Trophoblast cell (in vitro differentiated cells and primary cell): ENCODE measurements at regions not wholly inside any gene's neighbourhood (a gene's known extent, or its start where the extent isn't known, plus 50 kb on each side); places are given as distances from the start of the nearest gene placed in this dataset.

Source experiments
- DNase-seq, 2 donors: peaks; one replicate each; pipeline ENCODE4 v3.0.0-alpha.2; 2016
- H2AFZ ChIP-seq: 2 replicates; pipeline ENCODE4 v1.6.1; 2013; ENCODE audit warnings: low read length, moderate library complexity, mild to moderate bottlenecking; ENCODE audit not compliant: insufficient read depth, poor library complexity
- H2AK5ac ChIP-seq: 2 replicates; pipeline ENCODE4 v1.6.1; 2013; ENCODE audit warnings: mild to moderate bottlenecking, low read length
- H2BK120ac ChIP-seq: 2 replicates; pipeline ENCODE4 v1.6.1; 2013; ENCODE audit warnings: low read length, mild to moderate bottlenecking, moderate library complexity; ENCODE audit not compliant: insufficient read depth, poor library complexity
- H2BK12ac ChIP-seq: 2 replicates; pipeline ENCODE4 v1.6.1; 2013; ENCODE audit warnings: mild to moderate bottlenecking, low read length, moderate library complexity
- H2BK5ac ChIP-seq: 2 replicates; pipeline ENCODE4 v1.6.1; 2013; ENCODE audit warnings: low read length, low read depth, moderate library complexity, mild to moderate bottlenecking; ENCODE audit not compliant: poor library complexity
- H3K14ac ChIP-seq: 2 replicates; pipeline ENCODE4 v1.6.1; 2013; ENCODE audit warnings: mild to moderate bottlenecking, low read length
- H3K18ac ChIP-seq: 2 replicates; pipeline ENCODE4 v1.6.1; 2013; ENCODE audit warnings: mild to moderate bottlenecking, low read length
- H3K23ac ChIP-seq: 2 replicates; pipeline ENCODE4 v1.6.1; 2013; ENCODE audit warnings: low read length
- H3K27ac ChIP-seq: 2 replicates; pipeline ENCODE4 v1.5.1; 2013; ENCODE audit warnings: low read depth, mild to moderate bottlenecking, inconsistent platforms, low read length, moderate library complexity
- H3K27me3 ChIP-seq: 2 replicates; pipeline ENCODE4 v1.6.1; 2013; ENCODE audit warnings: inconsistent platforms, mild to moderate bottlenecking, low read length, moderate library complexity; ENCODE audit not compliant: insufficient read depth
- H3K36me3 ChIP-seq, 2 experiments: 1 replicate in 1 of 2; 2 replicates in 1 of 2; pipeline ENCODE4 v1.6.1; 2013; ENCODE audit warnings: low read length in 2 of 2, mild to moderate bottlenecking in 2 of 2, moderate library complexity in 1 of 2; ENCODE audit not compliant: insufficient read depth in 2 of 2, control insufficient read depth in 1 of 2
- H3K4ac ChIP-seq: 2 replicates; pipeline ENCODE4 v1.6.1; 2013; ENCODE audit warnings: low read depth, mild to moderate bottlenecking, low read length, moderate library complexity
- H3K4me1 ChIP-seq, 2 experiments: 1 replicate in 1 of 2; 2 replicates in 1 of 2; pipeline ENCODE4 v1.6.1; 2013; ENCODE audit warnings: low read length in 2 of 2, mild to moderate bottlenecking in 2 of 2, moderate library complexity in 1 of 2; ENCODE audit not compliant: insufficient read depth in 2 of 2, control insufficient read depth in 1 of 2
- H3K4me2 ChIP-seq: 2 replicates; pipeline ENCODE4 v1.6.1; 2013; ENCODE audit warnings: inconsistent platforms, mild to moderate bottlenecking, low read length, moderate library complexity
- H3K4me3 ChIP-seq: 2 replicates; pipeline ENCODE4 v1.5.1; 2013; ENCODE audit warnings: mild to moderate bottlenecking, low read depth, low read length, inconsistent platforms
- H3K79me1 ChIP-seq: one replicate; pipeline ENCODE4 v1.6.1; 2013; ENCODE audit warnings: low read length
- H3K79me2 ChIP-seq: 2 replicates; pipeline ENCODE4 v1.6.1; 2013; ENCODE audit warnings: low read length, mild to moderate bottlenecking; ENCODE audit not compliant: control insufficient read depth, insufficient read depth, poor library complexity
- H3K9ac ChIP-seq: 2 replicates; pipeline ENCODE4 v1.6.1; 2013; ENCODE audit warnings: mild to moderate bottlenecking, low read length
- H3K9me3 ChIP-seq: 2 replicates; pipeline ENCODE4 v1.6.1; 2013; ENCODE audit warnings: low read depth, mild to moderate bottlenecking, control low read depth, inconsistent platforms, low read length; ENCODE audit not compliant: insufficient read depth
- H4K12ac ChIP-seq: 2 replicates; pipeline ENCODE4 v1.6.1; 2013; ENCODE audit warnings: low read depth, mild to moderate bottlenecking, low read length, moderate library complexity
- H4K8ac ChIP-seq: 2 replicates; pipeline ENCODE4 v1.6.1; 2013; ENCODE audit warnings: low read depth, mild to moderate bottlenecking, low read length, moderate library complexity
- H4K91ac ChIP-seq: one replicate; pipeline ENCODE4 v1.6.1; 2013; ENCODE audit warnings: low read depth, mild to moderate bottlenecking, low read length, moderate library complexity
- WGBS: extraction: QIAGEN DNeasy Blood & Tissue Kit; methylation state at CpG from one replicate; pipeline ENCODE4 v1.1.7; 2013; ENCODE audit warnings: missing lambda C conversion rate; ENCODE audit not compliant: insufficient read length, insufficient coverage; ENCODE audit errors: extremely low coverage; 5-methylcytosine and 5-hydroxymethylcytosine counted together

DNA sequence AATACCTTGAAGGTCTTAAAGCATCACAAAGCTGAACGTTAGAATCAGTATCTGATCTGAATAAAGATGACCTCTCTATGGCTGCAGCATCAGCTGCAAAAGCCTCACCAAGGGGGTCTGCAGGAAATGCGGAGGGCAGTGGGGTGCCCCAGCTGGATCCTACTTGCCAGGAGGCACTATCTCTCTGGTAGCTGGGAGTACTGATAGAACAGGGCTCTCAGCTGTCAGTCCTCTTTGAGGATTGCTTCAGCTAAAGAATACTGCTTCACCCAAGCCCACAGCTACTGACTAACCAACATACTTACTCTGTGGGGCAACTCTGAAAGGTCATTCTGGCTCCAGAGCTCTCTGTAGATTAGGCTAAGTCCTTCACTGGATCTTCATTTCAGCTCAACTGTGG lies 112.5 kb upstream of the ZFP42 start:
- Histone ChIP-seq H4K8ac (no peak overlapping the region), H2AK5ac (no peak overlapping the region), H3K14ac (no peak overlapping the region), H3K36me3 (no peaks in the 10 kb centered on the region), H3K27ac (no peak overlapping the region), H3K23ac (no peak overlapping the region), H3K27me3 (no peaks in the 10 kb centered on the region), H3K4me1 (peaks cover 0 to 7% of the 10 kb centered on the region in 2 experiments), H3K4me2 (no peak overlapping the region), H3K4me3 (no peak overlapping the region), H4K91ac (no peak overlapping the region), H2BK12ac (no peak overlapping the region), H3K79me2 (no peaks in the 10 kb centered on the region), H3K79me1 (no peaks in the 10 kb centered on the region), H3K9ac (no peak overlapping the region), H3K4ac (no peak overlapping the region), H3K18ac (no peak overlapping the region), H2BK120ac (no peak overlapping the region), H4K12ac (no peak overlapping the region), H2AFZ (no peak overlapping the region), H2BK5ac (no peak overlapping the region), H3K9me3 (no peaks in the 10 kb centered on the region)
- no peak for DNase-seq
- no CpG with 5 or more reads among the region's 2 CpGs for WGBS

DNA sequence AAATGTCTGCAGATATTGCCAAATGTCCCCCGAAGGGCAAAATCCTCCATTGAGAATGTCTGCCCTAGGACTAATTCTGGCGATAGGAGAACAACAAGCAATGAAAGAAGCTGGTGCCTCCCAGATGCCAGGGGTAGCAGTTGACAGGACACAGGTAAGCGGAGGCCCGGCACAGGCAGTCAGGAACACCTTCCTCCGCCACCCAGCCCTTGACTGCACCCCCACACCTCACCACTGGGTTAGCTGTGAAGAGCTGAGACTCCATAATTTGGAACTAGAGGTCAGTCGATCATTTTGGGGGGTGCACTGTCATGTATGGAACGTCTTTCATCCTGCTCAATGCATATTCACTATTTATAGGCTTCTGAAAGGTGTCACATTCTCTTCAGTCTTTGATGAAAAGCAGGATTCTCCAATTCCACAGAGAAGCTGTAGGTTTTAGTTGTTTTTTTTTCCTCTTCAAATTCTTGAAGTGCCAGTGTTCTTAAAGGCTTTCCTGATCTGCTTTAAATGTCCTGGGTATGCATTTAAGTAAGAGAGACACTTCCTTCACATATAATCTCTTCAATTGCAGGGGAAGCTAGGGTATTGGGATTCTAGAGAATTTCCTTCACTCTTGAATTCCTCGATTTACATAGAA lies 111.6 kb upstream of the ZFP42 start:
- H3K23ac ChIP-seq: no peak overlapping the region
- WGBS: no CpG with 5 or more reads among the region's 8 CpGs
- no peak overlapping the region for H3K18ac ChIP-seq
- no peak overlapping the region for H3K4me2 ChIP-seq
- H3K79me2 ChIP-seq: no peaks in the 10 kb centered on the region
- H3K4ac ChIP-seq: no peak overlapping the region
- H3K9me3 ChIP-seq: no peaks in the 10 kb centered on the region
- no peaks in the 10 kb centered on the region for H3K36me3 ChIP-seq
- peak overlapping the region; percentile 33 for H2BK5ac ChIP-seq
- DNase-seq: no peak
- no peak overlapping the region for H2BK120ac ChIP-seq
- H3K27me3 ChIP-seq: no peaks in the 10 kb centered on the region
- no peak overlapping the region for H3K9ac ChIP-seq
- H3K14ac ChIP-seq: no peak overlapping the region
- no peak overlapping the region for H4K91ac ChIP-seq
- no peak overlapping the region for H4K12ac ChIP-seq
- no peak overlapping the region for H2AFZ ChIP-seq
- H4K8ac ChIP-seq: no peak overlapping the region
- no peak overlapping the region for H2BK12ac ChIP-seq
- no peak overlapping the region for H3K4me3 ChIP-seq
- peaks cover 0 to 7% of the 10 kb centered on the region in 2 experiments for H3K4me1 ChIP-seq
- no peak overlapping the region for H3K27ac ChIP-seq
- H3K79me1 ChIP-seq: no peaks in the 10 kb centered on the region
- no peak overlapping the region for H2AK5ac ChIP-seq

DNA sequence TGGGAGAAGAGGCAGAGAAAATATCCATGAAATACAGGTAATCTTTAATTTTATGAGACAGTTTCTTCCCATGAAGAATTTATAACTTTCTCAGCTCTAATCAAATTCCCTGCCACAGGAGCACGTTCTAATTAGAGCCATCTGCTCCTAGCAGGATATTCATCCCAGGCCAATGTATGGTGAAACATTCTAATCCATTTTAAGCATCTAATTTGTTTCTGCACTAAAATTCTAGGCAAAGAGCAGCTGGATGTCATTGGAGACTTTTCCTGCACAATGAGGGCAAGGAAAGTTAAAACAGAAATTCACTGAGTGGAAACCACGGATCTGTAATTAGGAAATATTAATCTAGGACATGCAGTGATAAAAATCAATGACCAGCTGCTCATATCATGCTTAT lies 107.7 kb upstream of the ZFP42 start:
- H2BK5ac ChIP-seq: no peak overlapping the region
- no peak overlapping the region for H2AFZ ChIP-seq
- H2BK120ac ChIP-seq: no peak overlapping the region
- WGBS: no CpG with 5 or more reads among the region's 2 CpGs
- H3K36me3 ChIP-seq: no peaks in the 10 kb centered on the region
- H3K18ac ChIP-seq: no peak overlapping the region
- H3K4me3 ChIP-seq: no peak overlapping the region
- H3K27ac ChIP-seq: no peak overlapping the region
- H3K4ac ChIP-seq: no peak overlapping the region
- no peaks in the 10 kb centered on the region for H3K27me3 ChIP-seq
- no peak overlapping the region for H2BK12ac ChIP-seq
- no peak overlapping the region for H3K23ac ChIP-seq
- no peak overlapping the region for H4K91ac ChIP-seq
- H3K14ac ChIP-seq: no peak overlapping the region
- no peak overlapping the region for H3K9ac ChIP-seq
- no peak overlapping the region for H2AK5ac ChIP-seq
- H3K79me2 ChIP-seq: no peaks in the 10 kb centered on the region
- no peaks in the 10 kb centered on the region for H3K79me1 ChIP-seq
- H3K9me3 ChIP-seq: no peaks in the 10 kb centered on the region
- no peak overlapping the region for H4K12ac ChIP-seq
- no peak overlapping the region for H3K4me2 ChIP-seq
- no peak for DNase-seq
- H4K8ac ChIP-seq: no peak overlapping the region
- peaks cover 0 to 7% of the 10 kb centered on the region in 2 experiments for H3K4me1 ChIP-seq

DNA sequence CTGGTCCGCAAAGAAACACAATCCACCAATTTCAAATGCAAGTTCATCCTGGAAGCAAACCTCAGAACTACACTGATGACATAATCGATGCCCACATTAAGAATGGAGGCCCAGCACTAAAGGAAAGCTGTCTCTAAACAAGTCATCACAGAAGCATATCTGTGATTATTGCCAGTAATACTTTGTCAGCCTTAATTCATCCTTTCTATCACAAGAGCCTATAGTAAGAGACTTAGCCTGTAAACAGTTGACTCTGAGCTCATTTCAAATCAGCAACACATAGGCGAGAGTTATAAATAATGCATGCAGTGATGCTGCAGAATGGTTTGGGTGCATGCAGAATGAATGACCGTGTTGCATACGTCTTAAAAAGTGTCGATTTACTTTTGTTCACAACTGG lies 105.9 kb upstream of the ZFP42 start:
- Histone ChIP-seq H3K9ac (no peak overlapping the region), H3K14ac (no peak overlapping the region), H4K91ac (no peak overlapping the region), H4K12ac (no peak overlapping the region), H4K8ac (no peak overlapping the region), H3K4me1 (peaks cover 0 to 2% of the 10 kb centered on the region in 2 experiments), H2BK5ac (no peak overlapping the region), H2AK5ac (no peak overlapping the region), H2AFZ (no peak overlapping the region), H3K79me2 (no peaks in the 10 kb centered on the region), H2BK12ac (no peak overlapping the region), H3K36me3 (no peaks in the 10 kb centered on the region), H3K27ac (no peak overlapping the region), H3K4me3 (no peak overlapping the region), H3K18ac (no peak overlapping the region), H3K27me3 (no peaks in the 10 kb centered on the region), H3K79me1 (no peaks in the 10 kb centered on the region), H3K23ac (no peak overlapping the region), H2BK120ac (no peak overlapping the region), H3K4ac (no peak overlapping the region), H3K4me2 (no peak overlapping the region), H3K9me3 (no peaks in the 10 kb centered on the region)
- DNase-seq: no peak
- WGBS: no CpG with 5 or more reads among the region's 6 CpGs
